Mammary epithelial cell (primary cell): ENCODE measurements at regions not wholly inside any gene's neighbourhood (a gene's known extent, or its start where the extent isn't known, plus 50 kb on each side); places are given as distances from the start of the nearest gene placed in this dataset.

Experiments used
- CTCF ChIP-seq, 2 donors: IDR thresholded peaks in 1 of 2; conservative IDR thresholded peaks in 1 of 2; 2 replicates each; pipeline ENCODE4 v1.5.1; 2011 to 2012; ENCODE audit warnings: inconsistent platforms in 2 of 2, low read length in 2 of 2, mild to moderate bottlenecking in 2 of 2, control low read depth in 1 of 2, low read depth in 1 of 2; ENCODE audit not compliant: insufficient read depth in 1 of 2; ENCODE audit errors: extremely low read depth in 1 of 2
- EZH2 ChIP-seq: IDR thresholded peaks from 2 replicates; pipeline ENCODE4 v1.6.1; 2012; ENCODE audit warnings: low read length, inconsistent platforms, borderline replicate concordance

DNA sequence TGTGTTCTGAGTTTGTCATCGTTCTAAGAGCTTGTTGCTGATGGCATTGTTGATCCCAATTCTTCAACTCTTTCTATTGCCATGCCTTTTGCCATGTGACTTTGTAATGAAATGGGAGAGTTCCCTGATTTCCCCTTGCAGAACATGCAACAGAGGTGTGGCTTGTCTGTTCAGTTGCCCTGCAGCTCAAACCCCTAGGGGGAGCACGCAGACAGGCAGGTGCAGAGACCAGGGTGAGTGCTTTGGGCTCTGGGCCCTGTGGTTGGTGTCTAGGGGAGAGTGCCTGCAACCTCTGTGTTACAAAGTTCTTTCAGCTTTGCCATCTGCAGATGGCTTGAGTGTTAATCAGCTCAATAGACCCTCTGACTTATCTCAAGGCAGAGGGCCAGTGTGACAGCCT lies 332.7 kb downstream of the MID1IP1 start:
- TF ChIP-seq CTCF (conservative IDR thresholded peaks at IDR 0.05 in 1 of 2, IDR thresholded peaks at IDR 0.05 in 1 of 2; ENCODE audit: extremely low read depth in 1 of 2, insufficient read depth in 1 of 2, low read depth in 1 of 2, low read length in 2 of 2) = peak in 1 of 2 donors; percentile 31
- no peak for TF ChIP-seq EZH2
